GM10266 (cell line): ENCODE measurements at regions not wholly inside any gene's neighbourhood (a gene's known extent, or its start where the extent isn't known, plus 50 kb on each side); places are given as distances from the start of the nearest gene placed in this dataset.

ENCODE experiments used
- DNase-seq: peaks from one replicate; pipeline ENCODE4 v3.0.0; 2012; ENCODE audit errors: extremely low spot score
- TF ChIP-seq, protein P1 (sequence below): IDR thresholded peaks from 2 replicates; pipeline ENCODE4 v1.5.1; 2012; ENCODE audit warnings: mild to moderate bottlenecking, low read depth; ENCODE audit not compliant: control insufficient read depth, insufficient read depth; ENCODE audit errors: missing control alignments

DNA sequence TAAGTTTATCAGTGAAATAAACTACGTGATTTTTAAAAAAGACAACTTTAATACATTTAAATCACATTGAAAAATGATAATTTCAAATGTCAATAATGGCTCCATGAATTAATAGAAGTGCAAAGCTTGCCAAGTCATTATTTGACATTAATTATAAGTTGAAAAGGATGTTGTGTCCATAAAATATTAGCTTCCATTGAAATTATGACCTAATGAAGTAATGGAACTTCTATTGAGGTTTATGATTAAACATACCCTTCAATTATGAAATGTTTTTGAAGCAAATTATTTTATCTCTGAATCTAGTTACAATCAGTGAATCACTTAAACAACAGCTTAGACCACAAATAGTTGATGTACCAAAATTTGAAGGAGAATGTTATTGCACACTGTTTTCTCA, 144.2 kb downstream of the SLITRK6 start:
- TF ChIP-seq, protein P1, sequence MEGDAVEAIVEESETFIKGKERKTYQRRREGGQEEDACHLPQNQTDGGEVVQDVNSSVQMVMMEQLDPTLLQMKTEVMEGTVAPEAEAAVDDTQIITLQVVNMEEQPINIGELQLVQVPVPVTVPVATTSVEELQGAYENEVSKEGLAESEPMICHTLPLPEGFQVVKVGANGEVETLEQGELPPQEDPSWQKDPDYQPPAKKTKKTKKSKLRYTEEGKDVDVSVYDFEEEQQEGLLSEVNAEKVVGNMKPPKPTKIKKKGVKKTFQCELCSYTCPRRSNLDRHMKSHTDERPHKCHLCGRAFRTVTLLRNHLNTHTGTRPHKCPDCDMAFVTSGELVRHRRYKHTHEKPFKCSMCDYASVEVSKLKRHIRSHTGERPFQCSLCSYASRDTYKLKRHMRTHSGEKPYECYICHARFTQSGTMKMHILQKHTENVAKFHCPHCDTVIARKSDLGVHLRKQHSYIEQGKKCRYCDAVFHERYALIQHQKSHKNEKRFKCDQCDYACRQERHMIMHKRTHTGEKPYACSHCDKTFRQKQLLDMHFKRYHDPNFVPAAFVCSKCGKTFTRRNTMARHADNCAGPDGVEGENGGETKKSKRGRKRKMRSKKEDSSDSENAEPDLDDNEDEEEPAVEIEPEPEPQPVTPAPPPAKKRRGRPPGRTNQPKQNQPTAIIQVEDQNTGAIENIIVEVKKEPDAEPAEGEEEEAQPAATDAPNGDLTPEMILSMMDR: no peak
- DNase-seq: no peak

- DNase-seq: no peak
- TF ChIP-seq, protein P1: no peak
These were observed 145.0 kb downstream of the SLITRK6 start for GRCh38 chr13:85654227-85654626.

DNA sequence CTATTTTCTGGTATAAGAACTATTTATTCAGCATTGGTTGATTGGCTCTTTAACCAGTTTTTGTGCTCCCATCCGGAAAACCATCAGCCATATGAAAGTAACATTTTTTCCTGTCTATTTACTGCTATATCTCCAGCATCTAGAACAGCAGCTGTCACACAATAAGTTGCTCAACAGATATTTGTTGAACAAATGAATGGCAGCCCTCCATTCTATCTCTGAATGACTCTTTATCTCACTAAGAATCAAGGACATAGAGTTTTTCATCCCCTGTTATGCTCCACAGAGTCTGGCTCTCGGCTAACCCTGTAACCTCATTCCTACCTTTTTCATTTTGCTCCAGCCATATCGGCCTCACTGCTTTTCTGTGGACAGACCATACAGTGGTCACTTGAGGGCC, 145.5 kb downstream of the SLITRK6 start:
- DNase-seq: no peak
- TF ChIP-seq, protein P1: no peak

GRCh38 chr13:85652491-85652890, 146.7 kb downstream of the SLITRK6 start:
- TF ChIP-seq, protein P1: no peak
- DNase-seq: no peak

DNA sequence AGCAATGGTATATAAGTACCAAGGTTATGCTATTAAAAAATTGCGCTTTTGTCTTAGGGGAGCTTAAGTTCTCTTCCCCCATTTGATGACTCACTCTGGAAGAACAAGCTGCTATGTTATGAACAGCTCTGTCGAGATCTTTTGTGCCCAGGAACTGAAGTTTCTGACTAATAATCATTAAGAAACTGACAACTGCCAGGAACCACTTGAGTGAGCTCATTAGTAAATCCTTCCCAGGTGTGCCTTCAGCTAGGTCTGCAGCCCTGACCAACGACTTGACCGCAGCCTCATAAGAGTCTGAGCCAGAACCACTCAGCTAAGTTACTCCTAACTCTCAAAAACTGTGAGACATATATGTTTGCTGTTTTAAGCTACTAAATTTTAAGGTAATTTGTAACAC, 147.8 kb downstream of the SLITRK6 start:
- DNase-seq: no peak

GRCh38 chr13:85650613-85651012, 148.6 kb downstream of the SLITRK6 start:
- TF ChIP-seq, protein P1: no peak
- no peak for DNase-seq

More for the DNA sequence above, 147.8 kb downstream of the SLITRK6 start:
- TF ChIP-seq, protein P1: no peak

DNA sequence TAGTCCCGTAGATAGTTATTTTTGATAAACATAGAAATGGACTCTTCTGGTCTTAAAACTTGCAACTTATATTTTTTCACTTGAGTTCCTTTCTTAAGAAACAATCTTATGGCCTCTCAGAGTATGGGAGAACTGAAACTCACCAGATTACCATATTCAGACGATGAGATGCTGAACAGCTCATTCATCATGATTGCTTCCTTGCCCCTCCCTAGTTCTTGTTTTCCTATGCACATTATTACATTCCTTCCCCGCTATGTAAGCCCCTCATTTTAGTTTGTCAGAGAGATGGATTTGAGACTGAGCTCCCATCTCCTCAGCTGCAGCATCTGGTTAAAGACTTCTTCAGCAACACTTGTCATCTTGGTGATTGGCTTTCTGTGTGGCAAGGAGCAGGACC, 158.5 kb downstream of the SLITRK6 start:
- TF ChIP-seq, protein P1: no peak
- no peak for DNase-seq
